Ovary (tissue), 3 donors: ENCODE measurements at regions not wholly inside any gene's neighbourhood (a gene's known extent, or its start where the extent isn't known, plus 50 kb on each side); places are given as distances from the start of the nearest gene placed in this dataset.

ENCODE experiments used
- POLR2A ChIP-seq: fragments of 450-650 bp; IDR thresholded peaks from one replicate; pipeline ENCODE4 v1.6.1; 2017; ENCODE audit warnings: antibody characterized with exemption, mild to moderate bottlenecking, moderate library complexity
- TF ChIP-seq, protein P1 (sequence below), 3 donors: fragments of 450-650 bp in 2 of 3; fragments of 200-600 bp in 1 of 3; IDR thresholded peaks; one replicate each; pipeline versions ENCODE4 v1.5.1 to v1.8.0; 2016 to 2022; ENCODE audit warnings: antibody characterized with exemption in 3 of 3, mild to moderate bottlenecking in 1 of 3
- donor health status: DM: no; HTN: no; CAD: no.

- TF ChIP-seq, protein P1, sequence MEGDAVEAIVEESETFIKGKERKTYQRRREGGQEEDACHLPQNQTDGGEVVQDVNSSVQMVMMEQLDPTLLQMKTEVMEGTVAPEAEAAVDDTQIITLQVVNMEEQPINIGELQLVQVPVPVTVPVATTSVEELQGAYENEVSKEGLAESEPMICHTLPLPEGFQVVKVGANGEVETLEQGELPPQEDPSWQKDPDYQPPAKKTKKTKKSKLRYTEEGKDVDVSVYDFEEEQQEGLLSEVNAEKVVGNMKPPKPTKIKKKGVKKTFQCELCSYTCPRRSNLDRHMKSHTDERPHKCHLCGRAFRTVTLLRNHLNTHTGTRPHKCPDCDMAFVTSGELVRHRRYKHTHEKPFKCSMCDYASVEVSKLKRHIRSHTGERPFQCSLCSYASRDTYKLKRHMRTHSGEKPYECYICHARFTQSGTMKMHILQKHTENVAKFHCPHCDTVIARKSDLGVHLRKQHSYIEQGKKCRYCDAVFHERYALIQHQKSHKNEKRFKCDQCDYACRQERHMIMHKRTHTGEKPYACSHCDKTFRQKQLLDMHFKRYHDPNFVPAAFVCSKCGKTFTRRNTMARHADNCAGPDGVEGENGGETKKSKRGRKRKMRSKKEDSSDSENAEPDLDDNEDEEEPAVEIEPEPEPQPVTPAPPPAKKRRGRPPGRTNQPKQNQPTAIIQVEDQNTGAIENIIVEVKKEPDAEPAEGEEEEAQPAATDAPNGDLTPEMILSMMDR (IDR thresholded peaks at IDR 0.05): no peak
- no peak for TF ChIP-seq POLR2A
Observed at GRCh38 chr13:103757361-103757760, 691.1 kb upstream of the SLC10A2 start.
